ENCODE measurements at regions not wholly inside any gene's neighbourhood (a gene's known extent, or its start where the extent isn't known, plus 50 kb on each side); places are given as distances from the start of the nearest gene placed in this dataset.

- no peak for TF ChIP-seq CTCF (conservative IDR thresholded peaks at IDR 0.05; ENCODE audit: low read depth, low read length)
- TF ChIP-seq EZH2 (IDR thresholded peaks at IDR 0.05; ENCODE audit: low read length, unreplicated experiment): no peak
- no peak for TF ChIP-seq EZH2phosphoT487 (IDR thresholded peaks at IDR 0.05; ENCODE audit: borderline replicate concordance, low read length)
Measured at GRCh38 chr1:55314740-55315139, 99.6 kb upstream of the USP24 start.
